ENCODE measurements at regions not wholly inside any gene's neighbourhood (a gene's known extent, or its start where the extent isn't known, plus 50 kb on each side); places are given as distances from the start of the nearest gene placed in this dataset.

- TF ChIP-seq CTCF (conservative IDR thresholded peaks at IDR 0.05; ENCODE audit: low read length), result no peak
- TF ChIP-seq EZH2phosphoT487 (IDR thresholded peaks at IDR 0.05; ENCODE audit: borderline replicate concordance, low read depth, low read length), result no peak
These were observed 67.9 kb downstream of the ANKRD60 start for GRCh38 chr20:58160451-58161061.

All from OCI-LY7 (cell line).